Small intestine (tissue), 7 donors: ENCODE measurements at regions not wholly inside any gene's neighbourhood (a gene's known extent, or its start where the extent isn't known, plus 50 kb on each side); places are given as distances from the start of the nearest gene placed in this dataset.
"Not testable (repeated sequence)": the region's sequence is repeated elsewhere in the genome, so short reads cannot be mapped to it uniquely, and the experiment has no call there.

ENCODE experiments used
- DNase-seq, 2 donors: peaks; one replicate each; pipeline versions ENCODE4 v3.0.0 to v3.0.0-alpha.2; 2013
- FAIRE-seq: peaks from 2 replicates; lab custom pipeline; 2012; peaks lifted over from hg19 to GRCh38; lab: Jason Lieb, UNC
- H3K27ac ChIP-seq, 3 donors: one replicate each; pipeline ENCODE4 v1.5.1; 2013; ENCODE audit warnings: low read length in 2 of 3, mild to moderate bottlenecking in 2 of 3, control low read depth in 1 of 3, inconsistent platforms in 1 of 3, low read depth in 1 of 3, moderate library complexity in 1 of 3
- H3K27me3 ChIP-seq, 3 donors: one replicate each; pipeline ENCODE4 v1.6.1; 2013; ENCODE audit warnings: low read length in 3 of 3, inconsistent platforms in 1 of 3; ENCODE audit not compliant: control insufficient read depth in 3 of 3, insufficient read depth in 3 of 3
- H3K36me3 ChIP-seq, 3 donors: one replicate each; pipeline ENCODE4 v1.6.1; 2013; ENCODE audit warnings: low read length in 3 of 3, inconsistent platforms in 1 of 3, low read depth in 1 of 3, mild to moderate bottlenecking in 1 of 3, moderate library complexity in 1 of 3; ENCODE audit not compliant: control insufficient read depth in 3 of 3, insufficient read depth in 2 of 3
- H3K4me1 ChIP-seq, 3 donors: one replicate each; pipeline ENCODE4 v1.6.1; 2013; ENCODE audit warnings: low read length in 2 of 3, inconsistent platforms in 1 of 3, low read depth in 1 of 3, mild to moderate bottlenecking in 1 of 3, moderate library complexity in 1 of 3; ENCODE audit not compliant: control insufficient read depth in 3 of 3, insufficient read depth in 2 of 3
- H3K4me3 ChIP-seq, 3 donors: one replicate each; pipeline ENCODE4 v1.5.1; 2013; ENCODE audit warnings: low read length in 3 of 3, control low read depth in 1 of 3, inconsistent platforms in 1 of 3, low read depth in 1 of 3, mild to moderate bottlenecking in 1 of 3, moderate library complexity in 1 of 3
- H3K9me3 ChIP-seq, 2 donors: one replicate each; pipeline ENCODE4 v1.6.1; 2013; ENCODE audit warnings: low read depth in 1 of 2, low read length in 1 of 2; ENCODE audit not compliant: control insufficient read depth in 2 of 2, insufficient read depth in 1 of 2
- WGBS, 3 donors: extraction: QIAGEN DNeasy Blood & Tissue Kit; methylation state at CpG; one replicate each; pipeline ENCODE4 v1.1.7; 2013; 5-methylcytosine and 5-hydroxymethylcytosine counted together
- donor health status: healthy with polysubstance abuse.
- donor health status: control.
- donor health status: control.
- donor health status: Bipolar disorder and iron deficiency.
- donor health status: healthy.

DNA sequence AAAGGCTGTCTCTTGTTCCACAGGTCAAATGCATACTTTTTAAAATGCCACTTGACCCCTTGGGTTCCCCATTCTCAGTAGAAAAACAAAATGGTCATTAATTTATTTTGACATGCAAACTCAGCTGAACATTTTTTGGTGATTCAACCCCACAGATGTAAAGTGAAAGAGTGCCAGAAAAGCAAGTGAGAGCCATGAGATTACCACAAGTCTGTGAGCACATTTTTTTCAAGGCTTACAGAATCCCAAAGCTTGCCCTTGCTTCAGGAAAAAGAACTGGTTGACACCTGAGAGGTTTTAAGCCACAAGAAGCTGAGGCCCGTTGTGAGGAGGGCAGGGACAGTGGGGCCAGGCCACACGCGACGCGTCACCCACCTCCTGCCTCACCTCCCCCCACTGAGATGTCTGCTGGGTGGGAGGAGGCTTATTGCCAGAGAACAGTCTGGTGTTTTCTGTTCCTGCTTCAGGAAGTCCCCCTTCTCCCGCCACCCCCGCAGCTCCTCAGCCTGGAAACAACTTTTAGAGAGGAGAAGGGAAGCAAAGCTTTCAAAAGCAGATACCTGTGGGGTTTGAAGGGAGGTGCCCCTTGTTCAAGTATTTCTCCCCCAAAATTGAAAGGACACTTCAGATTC, 70.4 kb upstream of the CYP1B1 start:
- Histone ChIP-seq H3K36me3 (no peaks in the 10 kb centered on the region), H3K9me3 (no peaks in the 10 kb centered on the region), H3K27ac (peak overlapping the region in 1 of 3 donors; percentile 86), H3K4me3 (no peak overlapping the region), H3K4me1 (peaks cover 0 to 5% (median 3%) of the 10 kb centered on the region in 3 donors), H3K27me3 (no peaks in the 10 kb centered on the region)
- DNase-seq = no peak
- WGBS, 3 donors = 35 to 89% (median 72%) methylated on average over 7 of the region's 7 CpGs
- no peak for FAIRE-seq

DNA sequence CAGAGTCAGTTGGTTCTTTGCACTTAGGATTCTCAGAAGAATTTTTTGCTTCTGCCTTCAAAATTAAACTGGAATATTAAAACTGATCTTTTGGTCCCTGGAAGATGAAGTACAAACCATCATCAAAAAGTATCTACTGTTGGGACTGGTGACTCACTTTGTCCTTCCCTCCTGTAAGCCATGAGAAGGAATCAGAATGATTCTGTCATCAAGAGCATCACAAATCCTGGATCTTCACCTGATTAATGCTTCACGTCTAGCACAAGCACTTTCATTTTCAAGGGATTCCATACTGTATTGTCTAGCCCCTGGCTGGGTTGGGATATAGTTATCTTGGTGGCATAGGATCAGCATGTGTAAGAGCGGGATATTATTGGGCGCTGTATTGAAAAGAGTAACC, 69.3 kb upstream of the CYP1B1 start:
- 90 to 92% (median 90%) methylated on average over 3 of the region's 3 CpGs for WGBS, 3 donors
- Histone ChIP-seq H3K4me1 (peaks cover 0 to 5% (median 3%) of the 10 kb centered on the region in 3 donors), H3K27ac (no peak overlapping the region), H3K9me3 (no peaks in the 10 kb centered on the region), H3K27me3 (no peaks in the 10 kb centered on the region), H3K36me3 (no peaks in the 10 kb centered on the region), H3K4me3 (no peak overlapping the region)
- DNase-seq = no peak
- FAIRE-seq = no peak

DNA sequence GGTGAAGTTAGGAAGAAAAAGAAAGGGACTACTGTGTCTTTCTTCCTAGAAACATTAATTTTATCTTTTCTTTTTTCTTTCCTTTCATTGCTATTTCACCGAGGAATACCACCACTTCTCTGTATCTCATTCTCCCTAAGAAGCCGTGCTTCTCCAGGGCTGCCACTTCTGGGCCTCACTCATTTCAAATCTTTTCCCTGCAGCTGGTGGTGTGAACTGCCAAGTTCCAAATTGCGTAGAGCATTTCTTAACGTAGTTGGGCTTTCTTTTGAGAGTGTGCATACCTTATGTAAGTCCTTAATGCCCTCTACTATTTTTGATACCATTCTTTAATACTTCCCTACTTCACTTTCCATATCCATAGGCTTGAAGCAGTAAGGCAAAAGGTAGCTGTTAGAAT, 66.7 kb upstream of the CYP1B1 start:
- FAIRE-seq (no peak), DNase-seq (no peak)
- Histone ChIP-seq H3K9me3 (peaks cover 0 to 3% of the 10 kb centered on the region in 2 donors), H3K27me3 (no peaks in the 10 kb centered on the region), H3K36me3 (peaks cover 0 to 2% (median 0%) of the 10 kb centered on the region in 3 donors), H3K4me3 (no peak overlapping the region), H3K27ac (no peak overlapping the region), H3K4me1 (peaks cover 0 to 5% (median 3%) of the 10 kb centered on the region in 3 donors)
- WGBS, 3 donors = 91 to 92% (median 91%) methylated on average over 4 of the region's 4 CpGs

DNA sequence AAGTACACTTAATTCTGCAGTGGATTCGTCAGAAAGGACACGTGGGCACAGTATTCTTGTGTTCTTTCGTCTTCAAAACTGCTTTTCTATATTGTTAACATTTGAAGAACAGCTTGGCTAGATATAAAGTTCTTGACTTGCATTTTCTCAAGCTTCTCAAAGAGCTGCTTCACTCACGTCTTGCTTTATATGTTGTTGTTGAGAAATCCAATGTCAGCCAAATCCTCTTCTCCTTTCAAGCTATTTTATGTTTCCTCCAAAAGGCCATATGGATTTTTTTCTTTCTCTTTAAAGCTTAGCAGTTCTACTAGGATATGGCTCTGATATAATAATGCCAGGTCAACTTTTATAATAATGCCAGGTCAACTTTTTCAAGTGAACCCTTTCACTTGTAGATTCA, 65.5 kb upstream of the CYP1B1 start:
- FAIRE-seq (no peak), DNase-seq (no peak)
- Histone ChIP-seq H3K9me3 (peaks cover 0 to 3% of the 10 kb centered on the region in 2 donors), H3K27me3 (no peaks in the 10 kb centered on the region), H3K36me3 (peaks cover 0 to 2% (median 0%) of the 10 kb centered on the region in 3 donors), H3K4me1 (peaks cover 0 to 1% (median 0%) of the 10 kb centered on the region in 3 donors), H3K4me3 (no peak overlapping the region), H3K27ac (no peak overlapping the region)
- 82 to 92% (median 88%) methylated on average over 4 of the region's 4 CpGs for WGBS, 3 donors

DNA sequence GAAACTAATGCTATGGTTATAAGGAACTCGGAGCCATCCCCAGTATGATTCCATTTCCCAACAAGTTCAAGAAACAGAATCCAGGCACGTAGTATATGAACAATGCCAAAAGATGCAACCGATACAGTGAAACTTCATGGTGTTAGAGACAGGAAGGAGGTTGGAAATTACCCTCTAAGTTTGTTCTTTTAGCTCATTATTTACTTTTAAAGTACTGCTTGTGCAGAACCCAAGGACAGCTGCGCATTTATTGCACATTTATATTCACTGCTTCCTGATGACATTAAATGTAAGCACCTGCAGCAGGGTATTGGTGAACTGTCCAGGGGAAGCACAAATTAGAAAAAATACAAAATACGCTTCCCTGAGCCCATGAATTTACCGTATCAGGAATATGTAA, 63.0 kb upstream of the CYP1B1 start:
- no peak overlapping the region for H3K27ac ChIP-seq

DNA sequence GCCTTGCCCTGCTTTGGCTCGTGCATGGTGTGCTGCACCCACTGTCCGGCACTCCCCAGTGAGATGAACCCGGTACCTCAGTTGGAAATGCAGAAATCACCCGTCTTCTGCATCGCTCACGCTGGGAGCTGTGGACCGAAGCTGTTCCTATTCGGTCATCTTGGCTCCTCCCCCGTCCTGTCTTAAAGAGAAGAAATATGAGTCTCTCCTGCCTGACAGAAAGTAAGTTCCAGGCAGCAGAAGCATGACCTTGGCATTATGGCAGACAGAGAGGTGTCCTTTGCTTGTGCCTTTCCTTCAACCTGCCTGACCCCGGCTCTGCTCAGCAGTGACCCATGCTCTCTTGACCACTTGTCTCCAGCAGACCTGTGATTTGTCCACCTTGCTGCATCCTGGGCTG, 62.5 kb upstream of the CYP1B1 start:
- no peak overlapping the region for H3K27ac ChIP-seq
- DNase-seq (no peak), FAIRE-seq (no peak)
- H3K27me3 ChIP-seq = no peaks in the 10 kb centered on the region
- peaks cover 0 to 3% of the 10 kb centered on the region in 2 donors for H3K9me3 ChIP-seq
- 95 to 96% (median 96%) methylated on average over 10 of the region's 10 CpGs for WGBS, 3 donors
- no peak overlapping the region for H3K4me3 ChIP-seq
- peaks cover 0 to 2% (median 0%) of the 10 kb centered on the region in 3 donors for H3K36me3 ChIP-seq
- no peaks in the 10 kb centered on the region for H3K4me1 ChIP-seq

More for the DNA sequence above, 63.0 kb upstream of the CYP1B1 start:
- Histone ChIP-seq H3K4me1 (no peaks in the 10 kb centered on the region), H3K4me3 (no peak overlapping the region), H3K36me3 (peaks cover 0 to 2% (median 0%) of the 10 kb centered on the region in 3 donors), H3K27me3 (no peaks in the 10 kb centered on the region), H3K9me3 (peaks cover 0 to 3% of the 10 kb centered on the region in 2 donors)
- DNase-seq = no peak
- FAIRE-seq = no peak
- 81 to 92% (median 85%) methylated on average over 6 of the region's 6 CpGs for whole genome bisulfite sequencing, 3 donors

DNA sequence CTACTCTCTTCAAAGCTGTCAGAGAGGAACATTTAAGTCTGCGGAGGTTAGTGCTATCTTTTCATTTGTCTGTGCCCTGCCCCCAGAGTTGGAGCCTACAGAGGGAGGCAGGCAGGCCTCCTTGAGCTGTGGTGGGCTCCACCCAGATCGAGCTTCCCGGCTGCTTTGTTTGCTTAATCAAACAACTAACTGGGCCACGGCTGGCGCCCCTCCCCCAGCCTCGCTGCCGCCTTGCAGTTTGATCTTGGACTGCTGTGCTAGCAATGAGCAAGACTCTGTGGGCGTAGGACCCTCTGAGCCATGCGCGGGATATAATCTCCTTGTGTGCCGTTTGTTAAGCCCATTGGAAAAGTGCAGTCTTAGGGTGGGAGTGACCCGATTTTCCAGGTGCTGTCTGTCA, 62.0 kb upstream of the CYP1B1 start:
- not testable (repeated sequence) for H3K27me3 ChIP-seq, H3K4me3 ChIP-seq, DNase-seq, H3K27ac ChIP-seq, H3K36me3 ChIP-seq, H3K4me1 ChIP-seq, FAIRE-seq, H3K9me3 ChIP-seq
- WGBS, 3 donors = 89 to 92% (median 92%) methylated on average over 12 of the region's 12 CpGs

DNA sequence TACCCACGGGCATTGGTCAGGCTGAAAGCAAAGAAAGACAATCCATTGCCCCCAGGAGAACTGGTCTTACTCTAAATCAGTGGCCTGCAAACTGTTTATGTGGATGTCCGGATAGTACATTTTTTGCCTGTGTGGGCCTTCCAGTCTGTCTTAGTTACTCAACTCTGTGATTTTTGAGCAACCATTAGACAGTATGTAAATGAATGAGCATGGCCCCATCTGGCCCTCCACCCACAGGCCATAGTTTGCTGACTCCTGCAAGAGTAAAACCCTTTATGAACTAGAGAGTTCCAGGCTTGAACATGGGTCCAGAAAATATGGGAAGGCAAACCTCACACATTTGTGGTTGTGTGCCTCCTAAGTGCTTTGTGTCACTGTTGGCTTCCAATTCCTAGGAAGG, 55.7 kb upstream of the CYP1B1 start:
- no peaks in the 10 kb centered on the region for H3K36me3 ChIP-seq
- H3K4me1 ChIP-seq = no peaks in the 10 kb centered on the region
- no peak overlapping the region for H3K4me3 ChIP-seq
- H3K9me3 ChIP-seq = peaks cover 1 to 16% of the 10 kb centered on the region in 2 donors
- 91 to 94% (median 94%) methylated on average over 2 of the region's 2 CpGs for WGBS, 3 donors
- DNase-seq = no peak
- FAIRE-seq = no peak
- no peaks in the 10 kb centered on the region for H3K27me3 ChIP-seq
- no peak overlapping the region for H3K27ac ChIP-seq

DNA sequence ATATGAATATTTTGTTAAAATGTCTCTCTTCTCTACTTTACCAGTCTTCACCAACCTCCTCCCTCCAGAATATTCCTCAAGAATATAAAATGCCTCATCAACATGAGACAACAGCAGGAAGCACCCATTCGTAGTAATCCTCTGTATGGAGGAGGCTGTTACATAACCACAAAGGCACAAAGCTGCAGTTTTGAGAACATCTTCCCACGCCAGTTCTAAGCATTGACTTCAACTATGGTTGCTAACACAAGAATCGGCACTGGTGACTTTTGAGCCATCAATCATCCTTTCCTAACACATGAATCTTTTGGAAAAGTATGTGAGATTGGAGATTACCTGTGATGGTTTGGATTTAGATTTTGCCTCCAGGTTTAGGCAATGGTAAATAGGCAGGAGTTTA, 54.9 kb upstream of the CYP1B1 start:
- Histone ChIP-seq H3K4me3 (no peak overlapping the region), H3K4me1 (no peaks in the 10 kb centered on the region), H3K27ac (no peak overlapping the region), H3K36me3 (no peaks in the 10 kb centered on the region), H3K9me3 (peaks cover 1 to 22% of the 10 kb centered on the region in 2 donors), H3K27me3 (no peaks in the 10 kb centered on the region)
- DNase-seq (no peak), FAIRE-seq (no peak)
- WGBS, 3 donors = 73 to 85% (median 73%) methylated on average over 3 of the region's 3 CpGs
